ENCODE measurements at regions not wholly inside any gene's neighbourhood (a gene's known extent, or its start where the extent isn't known, plus 50 kb on each side); places are given as distances from the start of the nearest gene placed in this dataset.

DNA sequence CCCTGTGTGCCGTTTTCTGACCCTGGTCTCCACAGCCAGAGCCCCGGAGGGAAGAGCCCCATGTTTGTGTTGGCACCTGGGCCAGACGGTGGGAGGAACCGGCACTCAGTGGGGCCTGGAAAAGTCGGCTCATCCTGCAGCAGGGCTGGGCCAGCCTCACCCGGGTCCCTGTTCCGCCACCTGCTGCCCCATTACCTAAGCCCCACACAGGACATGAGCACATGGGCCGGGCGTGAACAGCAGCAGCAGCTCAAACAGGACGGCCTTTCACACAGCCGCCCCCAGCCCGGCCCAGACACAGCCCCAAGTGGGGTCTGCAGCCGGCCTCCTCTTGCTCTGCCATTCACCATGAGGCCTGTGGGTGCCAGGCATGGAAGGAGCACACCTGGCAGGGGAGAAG is 302.4 kb downstream of the MN1 start:
- DNase-seq (ENCODE audit: low spot score) = no peak
- ATAC-seq = no peak

DNA sequence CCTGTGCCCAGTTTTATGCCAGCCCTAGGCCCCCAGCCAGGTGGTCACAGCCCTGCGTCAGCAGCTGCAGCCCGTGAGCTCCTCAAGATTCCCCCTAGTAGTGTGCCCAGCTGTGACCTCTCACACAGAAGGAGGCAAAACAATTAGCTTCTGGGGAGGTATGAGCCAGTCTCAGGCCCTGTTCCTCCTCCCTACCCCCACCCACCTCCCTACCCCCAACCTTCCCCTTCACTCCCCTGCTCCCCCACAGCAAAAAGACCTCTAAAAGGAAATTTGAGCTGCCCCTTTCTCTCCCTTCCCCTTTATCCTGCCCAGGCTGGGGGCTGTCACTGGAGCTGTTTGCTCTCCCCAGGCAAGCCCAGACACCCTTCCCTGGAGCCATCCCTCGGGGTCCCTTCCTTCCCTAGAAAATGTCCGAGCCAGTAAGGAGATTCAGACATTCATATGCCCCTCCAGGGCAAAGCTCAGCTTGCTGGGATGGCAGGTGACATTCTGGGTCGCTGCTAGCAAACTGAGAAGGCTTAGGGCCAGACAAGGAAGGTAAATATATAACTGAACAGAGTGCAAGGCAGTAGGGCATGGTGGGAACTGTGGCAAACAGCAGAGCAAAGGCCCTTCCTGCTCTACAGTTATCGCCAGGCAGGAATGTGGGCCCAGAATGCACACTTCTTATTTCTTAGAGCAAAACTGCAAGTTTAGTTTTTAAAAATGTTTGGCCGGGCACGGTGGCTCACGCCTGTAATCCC is 300.2 kb downstream of the MN1 start:
- DNase-seq (ENCODE audit: low spot score) (no peak), ATAC-seq (peak; percentile 81)

DNA sequence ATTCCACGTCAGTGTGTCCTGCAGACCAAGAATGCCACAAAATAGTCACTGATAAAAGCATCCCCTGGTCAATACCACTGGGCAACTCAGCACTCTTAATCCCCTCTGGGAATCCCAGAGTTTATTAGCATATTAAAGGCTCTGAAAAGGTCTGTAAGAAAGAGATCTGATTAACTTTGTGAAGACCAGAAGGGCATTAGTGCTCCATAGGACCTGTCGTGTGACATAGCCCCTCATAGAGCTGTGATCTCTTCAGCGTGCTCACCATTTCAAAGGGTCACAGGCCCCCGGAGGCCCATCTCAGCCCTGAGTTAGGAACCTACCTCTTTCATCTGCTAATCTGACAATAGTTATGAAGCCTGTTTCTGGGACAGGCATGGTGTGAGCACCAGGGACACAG is 299.2 kb downstream of the MN1 start:
- ATAC-seq = no peak
- DNase-seq (ENCODE audit: low spot score) = no peak

DNA sequence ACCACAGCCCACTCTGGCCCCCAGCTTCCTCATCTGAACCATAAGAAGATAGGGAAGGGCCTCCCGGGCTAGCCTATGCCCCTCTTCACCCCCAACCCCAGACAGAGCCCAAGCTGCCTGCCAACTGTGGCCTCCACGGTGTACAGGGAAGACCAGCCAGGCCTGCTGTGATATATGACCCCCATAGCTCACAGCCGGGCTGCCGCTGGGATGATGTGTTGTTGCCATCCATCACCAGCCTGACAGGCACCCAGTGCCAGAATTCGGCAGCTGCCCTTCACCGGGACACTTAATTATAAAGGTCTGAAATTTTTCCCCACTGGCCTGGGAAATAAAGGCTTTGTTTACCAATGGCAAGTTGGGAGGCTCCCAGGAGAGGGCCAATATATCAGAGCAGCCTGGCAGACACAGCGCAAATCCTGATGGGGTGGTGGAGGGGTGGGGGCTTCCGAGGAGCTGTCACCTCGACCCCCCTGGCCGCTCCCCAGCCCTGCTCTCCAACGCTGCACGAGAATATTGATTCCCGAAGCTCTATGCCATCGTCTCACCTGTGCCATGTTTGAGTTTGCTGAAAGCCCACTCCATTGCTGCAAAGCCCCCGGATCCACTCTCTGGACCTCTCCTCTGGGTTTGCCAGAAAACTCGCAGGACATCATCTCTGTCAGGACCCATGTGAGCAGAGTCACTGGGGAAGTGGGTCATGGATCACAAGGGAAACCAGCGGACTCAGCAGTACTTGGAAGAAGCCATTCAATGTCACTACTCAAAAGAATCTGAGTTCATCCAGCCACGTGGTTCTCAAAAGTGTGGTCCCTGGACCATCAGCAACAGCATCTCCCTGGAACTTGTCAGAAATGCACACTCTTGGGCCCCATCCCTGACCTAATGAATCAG is 296.9 kb downstream of the MN1 start:
- no peak for ATAC-seq

DNA sequence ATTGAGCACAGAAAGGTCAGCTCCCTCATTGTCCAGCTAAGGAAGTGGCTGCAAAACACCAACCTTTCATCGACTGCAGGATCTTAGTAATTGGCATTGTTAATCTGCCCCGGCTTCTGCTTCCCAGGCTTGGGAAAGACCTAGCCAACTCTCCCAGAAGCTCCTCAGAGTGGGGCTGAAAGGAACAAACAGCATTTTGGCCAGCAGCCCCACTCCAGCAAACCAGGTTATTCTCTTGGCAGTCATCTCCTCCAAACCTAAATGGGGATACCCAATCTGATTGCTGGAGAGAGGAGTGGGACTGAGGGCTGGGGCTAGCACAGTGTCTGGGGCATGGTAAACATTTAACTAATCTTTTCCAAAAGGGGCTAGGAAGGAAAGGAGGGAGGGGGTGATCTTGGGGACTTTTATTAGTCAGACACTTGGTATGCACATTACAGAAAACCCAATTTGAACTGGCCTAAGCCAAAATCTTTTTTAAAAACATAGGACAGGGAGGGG is 294.4 kb downstream of the MN1 start:
- DNase-seq (ENCODE audit: low spot score) = no peak
- no peak for ATAC-seq

More for the DNA sequence above, 296.9 kb downstream of the MN1 start:
- DNase-seq (ENCODE audit: low spot score) = no peak

DNA sequence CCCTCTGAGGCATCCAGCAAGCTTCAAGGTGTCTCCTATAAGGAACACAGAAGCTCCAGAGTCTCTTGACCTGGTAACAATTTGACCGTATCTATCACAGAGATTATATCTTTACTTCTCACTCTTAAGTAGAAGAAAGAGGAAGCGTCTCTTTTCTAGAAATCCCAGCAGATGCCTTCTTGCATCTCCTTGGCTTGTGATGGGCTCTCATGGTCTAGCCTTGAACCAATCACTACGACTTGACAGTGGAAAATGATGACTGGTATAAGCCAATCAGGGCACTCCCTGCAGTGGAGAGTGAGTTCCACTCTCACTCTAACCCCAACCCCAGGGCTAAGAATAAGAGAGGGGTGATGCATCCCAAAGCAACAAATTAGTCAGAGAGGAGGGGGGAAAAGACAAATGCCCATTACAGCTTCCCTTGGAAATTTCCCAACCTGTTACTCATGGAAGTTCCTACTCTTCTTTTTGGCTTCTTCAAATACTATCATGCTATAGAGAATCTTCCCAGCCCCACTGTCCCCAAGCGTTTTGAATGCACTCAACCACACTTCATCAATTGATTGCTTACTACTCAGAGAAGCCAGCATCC is 293.5 kb downstream of the MN1 start:
- no peak for ATAC-seq
- no peak for DNase-seq (ENCODE audit: low spot score)

DNA sequence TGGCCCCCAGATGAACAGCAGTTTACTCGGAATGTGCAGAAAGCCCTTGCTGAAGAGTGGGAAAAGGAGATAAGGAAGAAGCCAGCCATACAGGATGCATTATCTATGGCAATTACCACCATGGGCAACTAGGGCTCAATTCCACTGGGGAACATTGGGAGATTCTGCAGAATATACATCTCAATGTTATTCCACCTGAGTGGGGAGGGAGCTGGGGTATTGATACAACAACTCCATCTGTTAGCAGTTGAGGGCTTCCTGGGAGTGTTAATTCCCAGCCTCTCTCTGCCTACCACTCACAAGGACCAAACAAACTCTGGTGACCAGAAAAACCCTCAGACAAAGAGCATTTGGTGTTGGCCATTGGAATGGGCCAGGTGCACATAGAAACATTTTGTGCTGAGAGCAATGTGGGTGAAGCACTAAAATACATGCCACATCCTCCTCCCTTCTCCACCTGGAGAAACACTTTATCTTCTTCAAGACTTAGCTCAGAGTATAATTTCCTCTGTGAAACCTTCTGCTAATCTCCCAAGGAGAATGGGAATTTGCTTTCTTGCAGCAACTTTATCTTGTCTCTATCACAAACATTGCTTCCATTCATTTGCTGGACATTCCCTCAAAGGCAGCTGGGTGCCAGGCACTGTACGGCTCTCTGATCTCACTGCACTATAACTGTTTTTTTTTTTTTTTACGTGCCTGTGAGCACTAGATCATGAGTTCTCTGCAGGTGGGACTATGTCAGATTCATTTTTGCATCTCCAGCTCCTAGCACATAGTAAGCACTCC is 292.2 kb downstream of the MN1 start:
- ATAC-seq (no peak), DNase-seq (ENCODE audit: low spot score) (no peak)

DNA sequence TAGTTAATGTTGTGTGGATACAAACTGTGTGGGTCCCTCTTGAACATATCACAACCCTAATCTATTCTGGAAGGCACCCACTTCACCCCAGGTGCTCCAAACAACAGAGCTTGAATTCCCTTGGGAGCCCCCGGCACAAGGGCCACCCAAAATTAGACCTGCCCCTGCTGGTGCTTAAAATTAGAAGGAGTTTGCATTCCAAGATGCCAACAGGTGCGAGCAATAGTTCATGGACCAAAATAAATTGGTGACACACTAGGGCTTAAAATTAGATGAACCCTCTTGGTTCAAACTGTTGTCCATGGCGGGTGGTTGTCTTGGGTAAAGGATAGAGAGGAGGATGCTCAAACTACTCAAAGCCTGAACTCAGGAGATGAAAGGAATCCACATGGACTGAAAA is 291.5 kb downstream of the MN1 start:
- ATAC-seq = no peak

DNA sequence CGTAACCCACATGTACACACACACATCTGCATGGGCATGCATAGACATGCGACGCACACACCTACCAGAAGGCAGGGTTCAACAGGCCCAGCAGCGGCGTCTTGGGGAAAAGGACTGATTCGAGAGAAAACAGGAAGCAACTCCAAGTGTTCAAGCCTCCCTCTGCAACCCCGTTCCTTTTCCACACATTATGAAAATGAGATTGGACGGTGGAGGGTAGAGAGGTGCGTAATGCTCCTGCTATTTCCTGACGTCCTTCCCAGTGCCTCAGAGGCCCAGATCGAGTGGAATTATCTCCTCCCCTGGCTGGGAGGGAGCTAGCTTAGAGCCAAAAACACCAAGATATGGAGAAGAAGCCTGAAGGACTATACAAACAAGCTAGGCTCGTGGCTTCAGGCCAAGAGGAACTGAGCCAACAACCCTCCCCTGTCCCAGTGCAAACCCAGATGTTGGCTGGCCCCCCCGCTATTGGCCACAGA is 289.2 kb downstream of the MN1 start:
- DNase-seq (ENCODE audit: low spot score) = peak; percentile 54
- peak; percentile 47 for ATAC-seq

More for the DNA sequence above, 291.5 kb downstream of the MN1 start:
- no peak for DNase-seq (ENCODE audit: low spot score)

DNA sequence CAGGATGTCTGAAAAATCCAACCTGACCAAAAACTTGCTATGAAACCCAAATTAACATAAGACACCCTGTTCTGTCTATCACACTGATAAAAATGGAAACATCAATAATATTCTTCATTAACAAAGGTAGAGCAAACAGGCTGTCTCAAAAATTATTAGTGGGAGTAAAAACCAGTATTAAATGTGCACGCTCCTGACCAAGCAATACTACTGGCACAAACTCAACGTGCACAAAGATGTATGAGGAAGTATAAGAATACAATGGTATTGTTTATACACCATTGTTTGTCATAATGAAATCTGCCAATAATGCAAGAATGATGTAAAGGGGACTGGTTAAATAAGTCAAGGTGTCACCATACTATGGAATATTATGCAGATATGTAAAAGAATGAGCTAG is 288.5 kb downstream of the MN1 start:
- DNase-seq (ENCODE audit: low spot score) (no peak), ATAC-seq (no peak)

DNA sequence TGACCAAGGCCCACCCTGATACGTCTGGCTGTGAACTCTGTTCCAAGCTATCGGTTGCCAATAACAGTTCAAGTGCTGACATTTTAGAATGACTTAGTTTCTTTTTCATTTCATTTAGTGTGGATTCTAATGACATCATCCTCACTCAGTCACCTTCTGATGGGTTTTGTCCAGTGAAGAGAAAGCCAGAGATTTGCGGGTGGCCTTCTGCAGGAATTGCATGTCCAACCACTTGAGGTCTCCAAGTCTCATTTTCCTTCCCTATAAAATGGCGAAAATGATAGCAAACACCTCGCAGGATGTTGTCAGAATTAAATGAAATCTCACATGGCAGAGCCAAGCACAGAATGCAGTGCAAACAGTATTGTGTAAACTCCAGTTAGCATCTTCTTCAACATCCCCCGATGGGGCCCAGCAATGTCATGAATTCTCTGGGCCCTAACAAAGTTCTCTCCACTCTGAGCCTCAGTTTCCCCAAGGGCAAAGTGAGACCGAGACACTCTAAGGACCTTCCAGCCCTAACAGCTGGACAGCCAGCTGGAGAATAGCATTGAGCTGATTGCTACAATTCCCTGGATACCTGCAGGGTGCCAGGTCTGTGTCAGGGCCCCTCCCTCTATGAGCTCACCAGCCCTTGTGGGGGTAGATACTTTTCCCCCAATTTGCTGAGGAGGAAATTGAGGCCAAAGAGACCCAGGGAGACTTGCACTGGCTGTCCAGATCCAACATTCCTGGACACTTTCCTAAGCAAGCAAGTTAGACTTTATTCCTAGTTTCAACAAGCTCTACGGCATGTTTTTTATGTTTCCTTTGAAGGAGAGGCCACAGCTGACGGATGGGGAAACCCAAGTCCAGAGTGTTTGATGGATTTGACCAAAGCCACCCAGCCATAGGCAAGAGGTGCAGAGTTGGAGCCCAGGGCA is 286.7 kb downstream of the MN1 start:
- ATAC-seq (no peak), DNase-seq (ENCODE audit: low spot score) (no peak)

DNA sequence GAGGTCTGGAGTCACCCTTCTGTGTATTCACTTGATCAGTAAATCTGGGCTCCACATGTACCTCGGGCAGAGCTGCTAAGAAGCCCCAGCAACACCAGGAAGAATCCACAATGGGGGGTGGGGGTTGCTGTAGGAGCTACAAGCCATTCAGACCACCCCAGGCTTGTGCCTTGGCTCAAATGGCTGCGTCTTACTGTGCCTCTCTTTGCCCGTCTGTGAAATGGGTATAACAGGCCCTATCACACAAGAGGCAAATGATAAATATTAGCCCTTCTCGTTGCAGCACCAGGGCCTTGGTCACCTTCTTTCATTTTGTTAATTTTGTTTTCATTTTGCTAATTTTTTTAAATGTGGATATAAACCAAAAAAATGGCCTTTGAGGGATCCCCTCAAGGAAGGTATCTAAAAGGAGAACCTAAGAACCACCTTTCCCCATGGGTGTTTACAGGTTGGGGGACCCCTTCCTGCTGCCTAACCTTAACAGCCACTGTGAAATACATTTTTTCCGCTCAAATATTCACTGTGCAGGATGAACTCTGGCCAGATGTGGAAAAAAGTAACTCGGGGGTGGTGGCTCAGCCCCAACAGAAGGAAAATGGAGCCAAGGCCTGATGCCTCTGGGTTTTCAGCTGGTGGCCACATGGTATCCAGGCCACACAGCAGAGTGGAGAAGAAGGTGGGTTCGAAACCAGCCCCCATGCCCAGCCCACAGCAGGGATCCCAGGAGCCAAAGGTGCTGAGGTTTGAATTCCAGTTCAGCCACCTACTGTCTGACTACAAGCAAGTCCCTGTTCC is 284.0 kb downstream of the MN1 start:
- DNase-seq (ENCODE audit: low spot score) (no peak), ATAC-seq (no peak)

DNA sequence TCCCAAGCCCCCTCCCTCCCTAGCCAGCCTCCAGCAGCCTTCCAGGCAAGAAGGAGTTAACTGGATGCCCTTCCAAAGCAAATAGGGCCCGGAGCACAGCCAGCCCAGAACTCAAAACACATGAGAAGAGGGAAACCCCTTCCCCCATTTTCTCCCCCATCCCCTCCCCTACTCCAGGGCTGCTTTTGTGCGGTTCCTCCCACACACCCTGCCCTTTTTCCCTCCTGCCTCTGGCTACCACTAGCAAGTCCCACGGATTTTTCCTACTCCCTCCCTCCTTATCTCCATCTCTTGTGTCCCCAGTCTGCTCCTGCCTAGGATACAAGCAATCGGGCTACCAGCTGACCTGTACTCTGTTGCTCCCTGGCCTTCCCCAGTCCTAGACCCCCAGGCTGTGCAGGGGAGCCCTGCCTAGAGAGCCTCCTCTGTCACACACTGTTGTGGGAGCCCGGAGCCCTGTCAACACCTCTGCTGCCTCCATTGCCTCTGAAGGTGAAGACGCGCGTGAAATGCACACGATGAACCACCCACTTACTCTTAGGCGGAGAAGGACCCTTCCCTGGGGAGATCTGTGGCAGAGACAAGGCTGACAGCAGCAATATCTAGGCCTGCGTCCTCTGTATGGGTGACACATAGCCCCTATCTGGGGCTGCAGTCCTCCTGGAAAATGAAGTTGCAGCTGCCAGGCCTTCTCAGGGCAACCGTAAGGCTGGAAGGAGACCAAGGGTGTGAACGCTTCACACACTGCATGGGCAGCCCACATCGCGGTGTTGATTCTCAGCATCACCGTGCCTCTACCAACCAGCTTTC is 282.8 kb downstream of the MN1 start:
- ATAC-seq = no peak
- DNase-seq (ENCODE audit: low spot score) = no peak

DNA sequence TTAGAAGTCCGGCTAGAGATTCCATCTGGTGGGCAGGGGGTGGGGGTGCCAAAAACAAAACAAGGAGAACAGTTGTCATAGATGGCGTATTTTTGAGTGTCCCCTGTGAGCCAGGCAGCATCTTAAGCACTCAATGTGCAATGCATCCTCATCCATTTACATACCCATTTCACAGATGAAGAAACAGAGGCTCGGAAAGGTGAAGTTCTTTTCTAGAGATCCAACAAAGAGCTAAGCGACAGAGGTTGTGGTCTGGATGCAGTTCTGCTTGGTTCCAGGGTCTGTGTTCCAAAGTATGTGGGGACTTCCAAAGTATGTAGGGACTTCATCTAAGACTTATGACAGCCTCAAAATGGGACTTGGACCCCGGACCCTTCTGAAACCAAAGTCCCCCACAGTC is 277.8 kb downstream of the MN1 start:
- DNase-seq (ENCODE audit: low spot score) (no peak), ATAC-seq (no peak)

DNA sequence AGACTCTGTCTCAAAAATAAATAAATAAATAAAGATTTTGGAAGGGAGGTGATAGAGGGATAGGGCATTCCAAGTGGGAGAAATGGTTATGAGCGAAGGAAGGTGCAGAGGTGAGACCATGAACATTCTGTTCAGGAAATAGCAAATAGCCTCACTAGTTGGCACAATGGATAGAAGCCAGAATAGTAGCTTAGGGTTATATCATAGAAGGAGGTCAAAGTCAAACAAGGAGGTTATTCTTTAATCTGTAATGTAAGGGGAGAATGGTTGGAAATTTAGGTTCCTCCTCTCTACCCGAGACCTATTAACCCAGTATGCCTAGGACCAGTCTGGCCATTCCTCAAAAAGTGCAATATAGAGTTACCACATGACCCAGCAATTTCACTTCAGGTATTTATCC is 275.8 kb downstream of the MN1 start:
- no peak for ATAC-seq
- no peak for DNase-seq (ENCODE audit: low spot score)

DNA sequence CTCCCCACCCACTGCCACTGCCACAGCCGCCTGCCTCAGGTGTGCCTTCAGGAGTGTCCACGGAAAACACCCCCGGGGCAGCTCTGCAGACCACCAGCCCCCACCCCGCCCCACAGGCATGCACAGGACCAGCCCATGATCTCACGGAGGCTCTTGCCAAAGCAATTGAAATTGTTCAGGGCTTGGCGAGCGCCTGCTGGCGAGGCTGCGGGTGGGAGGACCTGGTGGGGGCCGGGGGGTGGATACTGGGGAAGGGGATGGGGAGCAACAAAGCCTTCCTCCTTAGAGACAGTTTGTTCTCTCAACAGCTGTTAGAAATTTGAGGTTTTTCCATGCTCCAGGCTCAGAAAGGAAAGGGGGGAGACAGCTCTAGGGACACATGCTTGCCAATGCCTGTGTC is 274.7 kb downstream of the MN1 start:
- DNase-seq (ENCODE audit: low spot score) (no peak), ATAC-seq (no peak)

DNA sequence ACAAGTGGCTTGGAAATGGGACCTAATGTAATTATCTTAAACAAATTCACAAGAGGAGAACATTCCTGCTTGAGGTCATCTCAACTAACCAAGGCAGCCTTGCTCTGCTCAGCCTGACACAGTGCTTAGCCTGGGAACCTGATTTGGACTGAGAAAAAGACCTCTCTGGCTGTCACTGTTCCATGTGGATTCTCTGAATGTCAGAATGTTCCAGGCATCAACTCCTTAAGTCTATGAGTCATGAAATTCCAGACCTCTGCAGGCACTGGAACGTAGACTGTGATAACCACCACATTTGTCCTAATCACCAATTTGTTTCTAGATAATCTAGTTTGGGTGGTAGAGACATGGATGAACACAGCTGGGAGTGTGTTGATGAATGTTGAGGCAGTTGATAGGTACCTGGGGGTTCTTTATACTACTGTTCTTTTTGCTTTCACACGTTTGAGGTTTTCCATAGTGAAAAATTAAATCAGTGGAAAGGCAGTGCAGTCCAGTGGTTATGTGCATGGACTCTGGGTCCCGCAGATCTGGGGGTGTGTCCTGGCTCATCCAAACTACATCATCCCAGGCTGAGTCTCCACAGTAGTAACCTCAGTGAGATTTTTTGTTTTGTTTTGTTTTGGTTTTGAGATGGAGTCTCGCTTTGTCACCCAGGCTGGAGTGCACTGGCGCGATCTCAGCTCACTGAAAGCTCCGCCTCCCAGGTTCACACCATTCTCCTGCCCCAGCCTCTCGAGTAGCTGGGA is 269.6 kb downstream of the MN1 start:
- ATAC-seq (no peak), DNase-seq (ENCODE audit: low spot score) (no peak)

Measured in left lobe of liver (tissue), 2 donors.